Left lung (tissue), 4 donors: ENCODE measurements at regions not wholly inside any gene's neighbourhood (a gene's known extent, or its start where the extent isn't known, plus 50 kb on each side); places are given as distances from the start of the nearest gene placed in this dataset.

Experiments
- ATAC-seq: fragments of 200-7000 bp; cut with Tn5 transposase; one replicate; pipeline ENCODE4 v1.9.1; 2020; ENCODE audit warnings: moderate library complexity
- DNase-seq, 4 donors: peaks; one replicate each; pipeline ENCODE4 v3.0.0-alpha.2; 2013 to 2020
- H3K27ac ChIP-seq, 2 donors: fragments of 200-600 bp; sonication (generic) in 1 of 2; one replicate each; pipeline versions ENCODE4 v1.5.0 to v1.8.0; 2020 to 2021
- H3K27me3 ChIP-seq, 2 donors: fragments of 200-600 bp; sonication (generic) in 1 of 2; one replicate each; pipeline versions ENCODE4 v1.5.0 to v1.8.0; 2020 to 2021
- H3K36me3 ChIP-seq, 2 donors: fragments of 200-600 bp; sonication (generic) in 1 of 2; one replicate each; pipeline versions ENCODE4 v1.5.0 to v1.8.0; 2020 to 2021
- H3K4me1 ChIP-seq, 2 donors: fragments of 200-600 bp; one replicate each; pipeline ENCODE4 v1.8.0; 2021
- H3K4me3 ChIP-seq, 2 donors: fragments of 200-600 bp; sonication (generic) in 1 of 2; one replicate each; pipeline versions ENCODE4 v1.5.0 to v1.8.0; 2020 to 2021; ENCODE audit warnings: mild to moderate bottlenecking in 1 of 2
- H3K9me3 ChIP-seq, 2 donors: fragments of 200-600 bp; sonication (generic) in 1 of 2; one replicate each; pipeline versions ENCODE4 v1.5.0 to v1.8.0; 2020 to 2021
- CTCF ChIP-seq, 2 donors: fragments of 200-600 bp; sonication (generic) in 1 of 2; IDR thresholded peaks; one replicate each; pipeline versions ENCODE4 v1.5.0 to v1.8.0; 2021; ENCODE audit warnings: antibody characterized with exemption in 2 of 2
- intact Hi-C, 2 donors: fragments of 100-400 bp; cut with DNase I; formaldehyde crosslinking; loops; one replicate each; pipeline versions ENCODE4 v1.11.2 to v1.14.2; 2022
- donor health status: DM: no; HTN: yes; CAD: no.
- donor health status: DM: no; HTN: no; CAD: no.

GRCh38 chr6:56356426-56356825 is 109.0 kb upstream of the COL21A1 start:
- no peaks in the 10 kb centered on the region for H3K36me3 ChIP-seq
- TF ChIP-seq CTCF (IDR thresholded peaks at IDR 0.05): no peak
- ATAC-seq: no peak
- H3K27me3 ChIP-seq: no peaks in the 10 kb centered on the region
- DNase-seq: peak in 2 of 4 donors; percentile 45 to 60
- H3K9me3 ChIP-seq: peaks cover 4 to 11% of the 10 kb centered on the region in 2 donors
- intact Hi-C loops: loop anchor here in 1 of 2 donors (10.0 kb wide), 1 partner anchor 238 kb away; no protein-coding TSS in a partner anchor
- H3K4me1 ChIP-seq: peaks cover 0 to 5% of the 10 kb centered on the region in 2 donors
- H3K27ac ChIP-seq: no peak overlapping the region
- no peak overlapping the region for H3K4me3 ChIP-seq

GRCh38 chr6:56353860-56354259 is 106.5 kb upstream of the COL21A1 start:
- intact Hi-C loops: loop anchor here in 1 of 2 donors (10.0 kb wide), 1 partner anchor 241 kb away; no protein-coding TSS in a partner anchor
- DNase-seq (no peak), ATAC-seq (no peak)
- no peaks in the 10 kb centered on the region for H3K36me3 ChIP-seq
- peaks cover 4 to 11% of the 10 kb centered on the region in 2 donors for H3K9me3 ChIP-seq
- no peak overlapping the region for H3K4me3 ChIP-seq
- H3K27me3 ChIP-seq: no peaks in the 10 kb centered on the region
- no peaks in the 10 kb centered on the region for H3K4me1 ChIP-seq
- TF ChIP-seq CTCF (IDR thresholded peaks at IDR 0.05): no peak
- no peak overlapping the region for H3K27ac ChIP-seq

GRCh38 chr6:56350628-56351260 is 103.4 kb upstream of the COL21A1 start:
- no peak for DNase-seq
- no peak for TF ChIP-seq CTCF (IDR thresholded peaks at IDR 0.05)
- Histone ChIP-seq H3K36me3 (no peaks in the 10 kb centered on the region), H3K27me3 (no peaks in the 10 kb centered on the region), H3K4me1 (no peaks in the 10 kb centered on the region), H3K9me3 (peaks cover 4 to 11% of the 10 kb centered on the region in 2 donors), H3K4me3 (no peak overlapping the region), H3K27ac (no peak overlapping the region)
- no peak for ATAC-seq
- intact Hi-C loops: loop anchor here in 1 of 2 donors (10.0 kb wide), 1 partner anchor 244 kb away; no protein-coding TSS in a partner anchor

GRCh38 chr6:56349194-56349593 is 101.8 kb upstream of the COL21A1 start:
- DNase-seq (no peak), ATAC-seq (no peak)
- Histone ChIP-seq H3K9me3 (peaks cover 4 to 11% of the 10 kb centered on the region in 2 donors), H3K27me3 (no peaks in the 10 kb centered on the region), H3K4me3 (no peak overlapping the region), H3K4me1 (no peaks in the 10 kb centered on the region), H3K27ac (no peak overlapping the region), H3K36me3 (no peaks in the 10 kb centered on the region)
- no peak for TF ChIP-seq CTCF (IDR thresholded peaks at IDR 0.05)
- intact Hi-C loops: no loop called here

GRCh38 chr6:56348578-56348977 is 101.2 kb upstream of the COL21A1 start:
- H3K4me1 ChIP-seq: no peaks in the 10 kb centered on the region
- DNase-seq (no peak), ATAC-seq (no peak)
- peaks cover 0 to 6% of the 10 kb centered on the region in 2 donors for H3K9me3 ChIP-seq
- no peaks in the 10 kb centered on the region for H3K36me3 ChIP-seq
- intact Hi-C loops: no loop called here
- no peak overlapping the region for H3K4me3 ChIP-seq
- H3K27me3 ChIP-seq: no peaks in the 10 kb centered on the region
- peak overlapping the region in 1 of 2 donors; percentile 27 for H3K27ac ChIP-seq
- no peak for TF ChIP-seq CTCF (IDR thresholded peaks at IDR 0.05)
